ENCODE measurements at regions not wholly inside any gene's neighbourhood (a gene's known extent, or its start where the extent isn't known, plus 50 kb on each side); places are given as distances from the start of the nearest gene placed in this dataset.
A peak's percentile ranks its signal among the peaks of the same experiment; 100 is the strongest.
"Not testable (repeated sequence)": the region's sequence is repeated elsewhere in the genome, so short reads cannot be mapped to it uniquely, and the experiment has no call there.

GRCh38 chr9:87383344-87384150 lies 114.1 kb upstream of the DAPK1 start:
- DNase-seq: no peak

- DNase-seq: no peak
Observed at GRCh38 chr9:87386490-87387025, 111.1 kb upstream of the DAPK1 start.

GRCh38 chr9:87387351-87388011 lies 110.2 kb upstream of the DAPK1 start:
- no peak for DNase-seq

GRCh38 chr9:87388708-87389107 lies 109.0 kb upstream of the DAPK1 start:
- not testable (repeated sequence) for DNase-seq

- no peak for DNase-seq
Observed at GRCh38 chr9:87389936-87390335, 107.7 kb upstream of the DAPK1 start.

GRCh38 chr9:87390361-87390760 lies 107.3 kb upstream of the DAPK1 start:
- no peak for DNase-seq

GRCh38 chr9:87392086-87392485 lies 105.6 kb upstream of the DAPK1 start:
- no peak for DNase-seq

- DNase-seq: no peak
Observed at GRCh38 chr9:87393706-87394230, 103.9 kb upstream of the DAPK1 start.

- DNase-seq: peak; percentile 50
Observed at GRCh38 chr9:87395804-87396479, 101.7 kb upstream of the DAPK1 start.

GRCh38 chr9:87401681-87402080 lies 96.0 kb upstream of the DAPK1 start:
- no peak for DNase-seq

- no peak for DNase-seq
Observed at GRCh38 chr9:87402537-87402936, 95.1 kb upstream of the DAPK1 start.

- DNase-seq: no peak
Observed at GRCh38 chr9:87405677-87406542, 91.8 kb upstream of the DAPK1 start.

GRCh38 chr9:87406543-87407166 lies 91.0 kb upstream of the DAPK1 start:
- no peak for DNase-seq

- DNase-seq: not testable (repeated sequence)
Observed at GRCh38 chr9:87410047-87411005, 87.3 kb upstream of the DAPK1 start.

GRCh38 chr9:87420884-87421283 lies 76.8 kb upstream of the DAPK1 start:
- DNase-seq: no peak

- DNase-seq: no peak
Observed at GRCh38 chr9:87421734-87422133, 75.9 kb upstream of the DAPK1 start.

- no peak for DNase-seq
Observed at GRCh38 chr9:87422999-87423398, 74.7 kb upstream of the DAPK1 start.

GRCh38 chr9:87423885-87424284 lies 73.8 kb upstream of the DAPK1 start:
- DNase-seq: not testable (repeated sequence)

GRCh38 chr9:87425202-87425601 lies 72.5 kb upstream of the DAPK1 start:
- no peak for DNase-seq

- DNase-seq: no peak
Observed at GRCh38 chr9:87427851-87428506, 69.7 kb upstream of the DAPK1 start.
